Prostate gland (tissue), 2 donors: ENCODE measurements at regions not wholly inside any gene's neighbourhood (a gene's known extent, or its start where the extent isn't known, plus 50 kb on each side); places are given as distances from the start of the nearest gene placed in this dataset.

Experiments
- DNase-seq: peaks from one replicate; pipeline ENCODE4 v3.0.0-alpha.2; 2019; ENCODE audit warnings: low spot score
- H3K27ac ChIP-seq, 2 donors: fragments of 200-600 bp; sonication (generic); 2 replicates each; pipeline ENCODE4 v1.5.1; 2017 to 2019
- H3K27me3 ChIP-seq: fragments of 200-600 bp; sonication (generic); replicated peaks from 2 replicates; pipeline ENCODE4 v1.5.1; 2019; ENCODE audit not compliant: insufficient read depth
- H3K36me3 ChIP-seq, 2 donors: fragments of 200-600 bp; sonication (generic); 1 replicate in 1 of 2; 2 replicates in 1 of 2; pipeline versions ENCODE4 v1.5.1 to v1.8.1; 2017 to 2019
- H3K4me1 ChIP-seq: fragments of 200-600 bp; sonication (generic); replicated peaks from 2 replicates; pipeline ENCODE4 v1.5.1; 2019
- H3K4me3 ChIP-seq, 2 donors: fragments of 200-600 bp; sonication (generic); 2 replicates each; pipeline ENCODE4 v1.5.1; 2017 to 2019
- H3K9me3 ChIP-seq: fragments of 200-600 bp; sonication (generic); 2 replicates; pipeline ENCODE4 v1.5.1; 2017
- CTCF ChIP-seq, 4 experiments: fragments of 200-600 bp in 2 of 4; fragments of 450-650 bp in 2 of 4; sonication (generic) in 2 of 4; IDR thresholded peaks; 1 replicate in 3 of 4; 2 replicates in 1 of 4; pipeline ENCODE4 v1.5.1; 2016 to 2019; ENCODE audit warnings: antibody characterized with exemption in 4 of 4, mild to moderate bottlenecking in 2 of 4, moderate library complexity in 2 of 4
- POLR2A ChIP-seq: fragments of 450-650 bp; IDR thresholded peaks from one replicate; pipeline ENCODE4 v1.6.1; 2016; ENCODE audit warnings: antibody characterized with exemption, mild to moderate bottlenecking
- POLR2AphosphoS5 ChIP-seq: sonication (generic); formaldehyde crosslinking; IDR thresholded peaks from one replicate; pipeline ENCODE4 v1.6.1; 2017; ENCODE audit warnings: antibody characterized with exemption
- WGBS: methylation state at CpG from one replicate; pipeline ENCODE4 v1.1.5; 2018; 5-methylcytosine and 5-hydroxymethylcytosine counted together
- intact Hi-C: fragments of 100-400 bp; cut with DNase I; formaldehyde crosslinking; loops from one replicate; pipeline ENCODE4 v1.14.2; 2022

DNA sequence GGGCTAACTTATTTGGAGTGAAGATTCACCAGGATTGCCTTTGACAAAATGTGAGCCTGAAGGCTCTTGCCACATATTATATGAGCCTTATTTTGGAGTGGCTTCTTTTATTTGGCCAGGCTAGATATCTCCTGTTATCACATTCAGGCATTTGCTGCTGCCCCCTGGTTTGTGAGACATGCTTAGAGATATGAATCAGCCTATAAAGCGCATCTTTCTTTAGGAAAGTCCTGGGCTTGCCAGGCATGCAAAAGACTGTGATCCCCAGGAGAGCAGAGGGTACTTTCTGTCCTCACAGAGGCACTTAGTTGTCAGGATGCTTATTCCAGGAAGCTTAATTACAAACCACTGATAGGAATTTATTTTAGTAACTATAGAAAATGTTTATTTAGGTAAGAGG is 333.3 kb downstream of the FAT3 start:
- H3K4me1 ChIP-seq: no peaks in the 10 kb centered on the region
- WGBS: 41% methylated on average over 1 of the region's 1 CpG

GRCh38 chr11:92558323-92558722 is 333.7 kb downstream of the FAT3 start:
- no peak for DNase-seq
- H3K27ac ChIP-seq: no peak overlapping the region
- 35% methylated on average over 3 of the region's 3 CpGs for WGBS
- intact Hi-C loops: loop anchor here (10.0 kb wide), 1 partner anchor 334 kb away; the partner anchor contains the start of gene FAT3
- H3K36me3 ChIP-seq: no peaks in the 10 kb centered on the region
- TF ChIP-seq POLR2AphosphoS5 (no peak), CTCF (IDR thresholded peaks at IDR 0.05) (no peak), POLR2A (no peak)
- H3K4me3 ChIP-seq: no peak overlapping the region
- no peaks in the 10 kb centered on the region for H3K4me1 ChIP-seq
- H3K27me3 ChIP-seq: no peaks in the 10 kb centered on the region
- no peaks in the 10 kb centered on the region for H3K9me3 ChIP-seq

More for the DNA sequence above, 333.3 kb downstream of the FAT3 start:
- no peaks in the 10 kb centered on the region for H3K9me3 ChIP-seq
- TF ChIP-seq POLR2A: no peak
- no peak for TF ChIP-seq POLR2AphosphoS5
- TF ChIP-seq CTCF (IDR thresholded peaks at IDR 0.05): no peak
- intact Hi-C loops: loop anchor here (10.0 kb wide), 1 partner anchor 333 kb away; the partner anchor contains the start of gene FAT3
- no peak overlapping the region for H3K27ac ChIP-seq
- no peaks in the 10 kb centered on the region for H3K27me3 ChIP-seq
- H3K36me3 ChIP-seq: no peaks in the 10 kb centered on the region
- no peak for DNase-seq
- H3K4me3 ChIP-seq: no peak overlapping the region

DNA sequence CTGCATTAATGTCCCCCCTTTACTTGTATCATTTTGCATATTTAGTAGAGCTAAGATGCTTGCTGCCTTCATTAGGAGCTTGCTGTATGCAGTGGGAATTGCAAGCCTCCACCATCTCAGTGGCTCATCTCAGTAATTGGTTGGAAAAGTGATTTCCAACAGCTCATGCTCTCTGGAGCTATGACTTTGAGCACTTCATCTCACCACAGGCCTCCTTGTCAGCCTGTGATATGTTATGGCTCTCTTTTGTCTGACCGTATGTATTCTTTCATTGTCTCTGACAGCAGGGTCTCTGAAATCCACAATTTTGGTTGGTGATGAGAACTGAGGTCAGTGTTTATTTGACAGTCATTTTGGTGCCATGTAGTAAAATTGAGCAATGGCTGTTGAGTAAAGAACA is 345.1 kb downstream of the FAT3 start:
- Histone ChIP-seq H3K27ac (no peak overlapping the region), H3K36me3 (no peaks in the 10 kb centered on the region), H3K27me3 (no peaks in the 10 kb centered on the region), H3K9me3 (no peaks in the 10 kb centered on the region), H3K4me3 (no peak overlapping the region), H3K4me1 (no peaks in the 10 kb centered on the region)
- intact Hi-C loops: no loop called here
- TF ChIP-seq CTCF (IDR thresholded peaks at IDR 0.05) (no peak), POLR2AphosphoS5 (no peak), POLR2A (no peak)
- 80% methylated on average over 1 of the region's 1 CpG for WGBS
- DNase-seq: no peak

DNA sequence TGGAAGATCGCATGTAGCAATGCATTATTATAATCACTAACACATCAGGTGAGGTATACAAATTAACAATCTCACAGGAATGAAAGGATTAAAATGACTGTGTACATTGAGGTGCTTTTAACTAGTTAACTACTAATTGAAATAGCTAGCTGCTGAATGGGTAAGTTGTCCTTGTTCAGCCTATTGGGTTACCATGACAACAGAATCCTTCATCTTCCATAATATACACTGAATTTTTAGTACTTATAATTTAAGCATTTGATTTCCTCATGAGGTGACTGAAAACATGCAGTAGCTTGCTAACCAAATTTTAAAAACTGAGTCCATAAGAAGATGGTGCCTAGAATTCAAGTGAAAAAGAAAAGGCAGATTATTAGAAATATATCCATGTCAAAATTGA is 347.9 kb downstream of the FAT3 start:
- intact Hi-C loops: no loop called here
- WGBS: 93% methylated on average over 1 of the region's 1 CpG
- Histone ChIP-seq H3K9me3 (no peaks in the 10 kb centered on the region), H3K4me1 (no peaks in the 10 kb centered on the region), H3K36me3 (no peaks in the 10 kb centered on the region), H3K27me3 (no peaks in the 10 kb centered on the region), H3K4me3 (no peak overlapping the region), H3K27ac (no peak overlapping the region)
- DNase-seq: no peak
- TF ChIP-seq POLR2AphosphoS5: no peak
- no peak for TF ChIP-seq CTCF (IDR thresholded peaks at IDR 0.05)
- TF ChIP-seq POLR2A: no peak

- intact Hi-C loops: no loop called here
- H3K27ac ChIP-seq: no peak overlapping the region
- WGBS: 64% methylated on average over 3 of the region's 3 CpGs
- H3K36me3 ChIP-seq: no peaks in the 10 kb centered on the region
- no peaks in the 10 kb centered on the region for H3K4me1 ChIP-seq
- TF ChIP-seq POLR2A: no peak
- TF ChIP-seq POLR2AphosphoS5: no peak
- no peak for TF ChIP-seq CTCF (IDR thresholded peaks at IDR 0.05)
- H3K27me3 ChIP-seq: no peaks in the 10 kb centered on the region
- no peaks in the 10 kb centered on the region for H3K9me3 ChIP-seq
- DNase-seq: no peak
- H3K4me3 ChIP-seq: no peak overlapping the region
These were observed 351.7 kb downstream of the FAT3 start for GRCh38 chr11:92576315-92576714.
